Activated B cell treated with CpG ODN at 0.5 μM for 24 hours (primary cell): ENCODE measurements at regions not wholly inside any gene's neighbourhood (a gene's known extent, or its start where the extent isn't known, plus 50 kb on each side); places are given as distances from the start of the nearest gene placed in this dataset.

Experiments
- ATAC-seq: fragments of 200-7000 bp; cut with Tn5 transposase; one replicate; pipeline ENCODE4 v1.10.0; 2021; ENCODE audit warnings: low read depth, mild to moderate bottlenecking, moderate library complexity
- CTCF ChIA-PET: fragments of 350-600 bp; sonication (Branson Sonifier 250); formaldehyde crosslinking; loops from one replicate; lab custom pipeline; 2021; ENCODE audit warnings: antibody characterized with exemption; lab: Charles Lee
- POLR2A ChIA-PET: fragments of 350-600 bp; sonication (Branson Sonifier 250); formaldehyde crosslinking; loops from one replicate; lab custom pipeline; 2021; ENCODE audit warnings: antibody characterized with exemption; lab: Charles Lee
- DNase-seq: peaks from one replicate; pipeline ENCODE4 v3.0.0; 2022
- H3K27ac Mint-ChIP-seq: one replicate; pipeline ENCODE4 v1.8.0; 2020; ENCODE audit warnings: mixed read lengths
- H3K27me3 Mint-ChIP-seq: one replicate; pipeline ENCODE4 v1.8.0; 2021; ENCODE audit warnings: mixed read lengths
- H3K36me3 Mint-ChIP-seq: one replicate; pipeline ENCODE4 v1.8.0; 2021; ENCODE audit warnings: low read depth, mixed read lengths
- H3K4me1 Mint-ChIP-seq: one replicate; pipeline ENCODE4 v1.8.0; 2021; ENCODE audit warnings: mixed read lengths
- H3K4me3 Mint-ChIP-seq: one replicate; pipeline ENCODE4 v1.8.0; 2020; ENCODE audit warnings: mild to moderate bottlenecking, mixed read lengths
- H3K9me3 Mint-ChIP-seq: one replicate; pipeline ENCODE4 v1.8.0; 2020; ENCODE audit warnings: mixed read lengths
- intact Hi-C: fragments of 100-400 bp; cut with micrococcal nuclease; formaldehyde crosslinking; loops from one replicate; pipeline ENCODE4 v1.15.1; 2024
- TF ChIP-seq, protein P1 (sequence below): fragments of 200-600 bp; IDR thresholded peaks from one replicate; pipeline ENCODE4 v1.8.0; 2022; ENCODE audit warnings: antibody characterized with exemption, mild to moderate bottlenecking

DNA sequence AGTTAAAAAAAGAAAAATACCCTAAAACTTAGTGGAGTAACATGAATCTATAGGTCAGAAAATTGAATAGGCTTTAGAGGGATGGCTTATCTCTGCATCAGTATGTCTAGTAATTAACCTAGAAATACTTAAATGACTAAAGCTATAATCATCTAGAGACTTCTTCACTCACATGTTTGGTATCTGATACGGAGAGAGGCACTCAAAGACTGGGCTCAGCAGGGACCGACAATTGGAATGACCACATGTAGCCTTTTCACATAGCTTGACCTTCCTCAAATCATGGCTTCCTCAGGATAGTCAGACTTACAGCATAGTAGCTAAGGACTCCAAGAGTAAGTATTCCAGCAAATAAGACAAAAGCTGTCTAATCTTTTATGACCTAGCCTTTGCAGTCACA is 105.3 kb upstream of the RORB start:
- Mint-ChIP-seq H3K36me3 (no peaks in the 10 kb centered on the region), H3K9me3 (no peaks in the 10 kb centered on the region), H3K27ac (no peak overlapping the region), H3K27me3 (no peaks in the 10 kb centered on the region), H3K4me3 (no peak overlapping the region), H3K4me1 (no peaks in the 10 kb centered on the region)
- ChIA-PET POLR2A (no interaction called here), CTCF (no interaction called here)
- DNase-seq (no peak), ATAC-seq (no peak)
- intact Hi-C loops, result no loop called here
- TF ChIP-seq, protein P1, sequence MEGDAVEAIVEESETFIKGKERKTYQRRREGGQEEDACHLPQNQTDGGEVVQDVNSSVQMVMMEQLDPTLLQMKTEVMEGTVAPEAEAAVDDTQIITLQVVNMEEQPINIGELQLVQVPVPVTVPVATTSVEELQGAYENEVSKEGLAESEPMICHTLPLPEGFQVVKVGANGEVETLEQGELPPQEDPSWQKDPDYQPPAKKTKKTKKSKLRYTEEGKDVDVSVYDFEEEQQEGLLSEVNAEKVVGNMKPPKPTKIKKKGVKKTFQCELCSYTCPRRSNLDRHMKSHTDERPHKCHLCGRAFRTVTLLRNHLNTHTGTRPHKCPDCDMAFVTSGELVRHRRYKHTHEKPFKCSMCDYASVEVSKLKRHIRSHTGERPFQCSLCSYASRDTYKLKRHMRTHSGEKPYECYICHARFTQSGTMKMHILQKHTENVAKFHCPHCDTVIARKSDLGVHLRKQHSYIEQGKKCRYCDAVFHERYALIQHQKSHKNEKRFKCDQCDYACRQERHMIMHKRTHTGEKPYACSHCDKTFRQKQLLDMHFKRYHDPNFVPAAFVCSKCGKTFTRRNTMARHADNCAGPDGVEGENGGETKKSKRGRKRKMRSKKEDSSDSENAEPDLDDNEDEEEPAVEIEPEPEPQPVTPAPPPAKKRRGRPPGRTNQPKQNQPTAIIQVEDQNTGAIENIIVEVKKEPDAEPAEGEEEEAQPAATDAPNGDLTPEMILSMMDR, result no peak

DNA sequence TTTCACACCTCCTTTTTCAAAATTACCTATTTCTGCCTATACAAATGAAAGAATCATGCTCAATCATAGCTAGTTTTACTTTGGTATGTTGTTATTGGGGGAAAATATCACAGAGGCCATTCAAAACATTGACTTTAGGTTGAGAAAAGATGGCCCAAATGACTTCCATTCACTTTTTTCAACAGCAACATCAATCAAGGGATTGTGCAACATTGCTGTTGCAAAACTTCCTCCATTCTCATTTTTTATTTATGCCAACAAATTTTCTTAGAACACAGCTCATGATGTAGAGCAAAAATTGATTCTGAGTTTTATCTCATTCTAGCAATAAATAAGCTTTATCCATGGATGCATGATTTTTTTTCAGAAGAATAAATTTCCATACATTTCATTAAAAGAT is 93.6 kb upstream of the RORB start:
- Mint-ChIP-seq H3K27ac (no peak overlapping the region), H3K9me3 (peaks cover 15% of the 10 kb centered on the region), H3K27me3 (no peaks in the 10 kb centered on the region), H3K4me3 (no peak overlapping the region), H3K4me1 (no peaks in the 10 kb centered on the region), H3K36me3 (no peaks in the 10 kb centered on the region)
- no peak for ATAC-seq
- CTCF ChIA-PET, result no interaction called here
- POLR2A ChIA-PET, result no interaction called here
- intact Hi-C loops, result no loop called here
- TF ChIP-seq, protein P1, result no peak
- no peak for DNase-seq

DNA sequence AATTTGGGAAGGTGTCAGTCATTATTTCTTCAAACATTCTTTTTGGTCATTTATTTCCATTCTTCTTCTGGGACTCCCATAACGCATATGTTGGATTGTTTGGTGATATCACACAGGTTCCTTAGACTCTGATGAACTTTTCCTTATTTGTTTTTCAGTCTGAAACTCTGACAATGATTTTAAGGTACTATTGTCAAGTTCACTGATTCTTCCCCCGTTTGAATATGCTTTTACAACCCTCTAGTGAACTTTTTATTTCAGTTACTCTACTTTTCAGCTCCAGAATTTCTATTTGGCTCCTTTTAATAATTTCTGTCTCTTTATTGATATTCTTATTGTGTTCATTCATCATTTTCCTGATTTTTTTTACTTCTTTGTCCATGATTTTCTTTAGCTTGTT is 92.5 kb upstream of the RORB start:
- no peaks in the 10 kb centered on the region for H3K27me3 Mint-ChIP-seq
- POLR2A ChIA-PET, result no interaction called here
- intact Hi-C loops, result no loop called here
- peaks cover 15% of the 10 kb centered on the region for H3K9me3 Mint-ChIP-seq
- H3K27ac Mint-ChIP-seq, result no peak overlapping the region
- no peaks in the 10 kb centered on the region for H3K36me3 Mint-ChIP-seq
- CTCF ChIA-PET, result no interaction called here
- H3K4me1 Mint-ChIP-seq, result no peaks in the 10 kb centered on the region
- DNase-seq, result no peak
- no peak overlapping the region for H3K4me3 Mint-ChIP-seq
- no peak for ATAC-seq
- TF ChIP-seq, protein P1, result no peak

DNA sequence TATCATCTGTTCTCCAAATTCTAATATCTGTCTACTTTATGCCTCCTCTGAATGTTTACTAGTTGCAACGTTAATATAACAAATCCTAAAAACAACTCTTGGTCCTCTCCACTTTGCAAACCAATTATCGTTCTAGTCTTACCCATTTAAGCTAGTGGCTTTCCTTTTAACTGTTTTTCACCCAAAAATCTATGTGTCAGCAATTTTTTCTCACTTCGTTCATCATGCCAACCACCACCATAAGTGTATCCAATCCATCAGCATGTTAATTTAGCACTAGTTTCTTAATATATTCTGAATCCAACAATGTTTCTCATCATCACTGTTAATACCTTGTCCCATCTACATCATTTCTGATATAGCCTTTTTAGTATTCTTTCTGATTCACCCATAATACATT is 90.0 kb upstream of the RORB start:
- CTCF ChIA-PET, result no interaction called here

DNA sequence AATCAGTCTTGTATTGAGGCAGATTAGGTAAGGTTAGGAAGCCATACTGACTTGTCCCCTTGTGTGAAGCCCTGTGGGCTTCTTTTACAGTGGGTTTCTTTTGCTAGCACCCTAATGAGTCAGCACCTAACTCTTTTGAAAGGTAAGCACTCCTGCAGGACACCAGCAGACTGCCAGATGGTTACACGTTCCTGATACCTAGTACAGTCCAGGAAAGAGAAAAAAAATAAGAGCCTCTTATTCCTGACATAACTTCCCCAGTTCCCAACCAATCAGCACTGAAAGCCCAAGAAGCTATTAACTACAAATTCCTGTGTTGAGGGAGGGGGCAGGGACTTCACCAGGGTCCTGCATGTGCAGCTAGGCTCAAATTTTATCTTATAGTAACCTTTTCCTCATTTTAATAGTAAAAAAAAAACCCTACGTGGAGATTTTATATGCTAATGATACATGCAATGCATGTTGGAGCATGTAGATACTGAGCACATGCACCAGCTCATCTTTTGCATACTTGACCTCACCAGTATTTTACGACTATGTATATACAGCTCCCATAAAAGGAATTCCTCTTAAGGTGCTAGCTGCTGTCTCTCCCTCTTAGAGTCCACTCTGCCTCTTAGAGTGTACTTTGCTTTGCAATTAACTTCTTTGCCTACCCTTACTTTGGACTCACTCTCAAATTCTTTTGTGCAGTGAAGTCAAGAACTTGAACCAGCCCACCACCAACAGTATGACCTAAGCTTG is 84.7 kb upstream of the RORB start:
- Mint-ChIP-seq H3K4me1 (no peaks in the 10 kb centered on the region), H3K27me3 (no peaks in the 10 kb centered on the region), H3K4me3 (no peak overlapping the region), H3K9me3 (no peaks in the 10 kb centered on the region), H3K36me3 (no peaks in the 10 kb centered on the region), H3K27ac (no peak overlapping the region)
- TF ChIP-seq, protein P1, result no peak
- POLR2A ChIA-PET, result no interaction called here
- intact Hi-C loops, result no loop called here
- ATAC-seq (no peak), DNase-seq (no peak)
- CTCF ChIA-PET, result no interaction called here

More for the DNA sequence above, 90.0 kb upstream of the RORB start:
- intact Hi-C loops, result no loop called here
- Mint-ChIP-seq H3K27ac (no peak overlapping the region), H3K4me1 (no peaks in the 10 kb centered on the region), H3K4me3 (no peak overlapping the region), H3K27me3 (no peaks in the 10 kb centered on the region), H3K36me3 (no peaks in the 10 kb centered on the region), H3K9me3 (peaks cover 15% of the 10 kb centered on the region)
- TF ChIP-seq, protein P1, result no peak
- POLR2A ChIA-PET, result no interaction called here
- DNase-seq (no peak), ATAC-seq (no peak)
